ENCODE measurements at regions not wholly inside any gene's neighbourhood (a gene's known extent, or its start where the extent isn't known, plus 50 kb on each side); places are given as distances from the start of the nearest gene placed in this dataset.
"Not testable (repeated sequence)": the region's sequence is repeated elsewhere in the genome, so short reads cannot be mapped to it uniquely, and the experiment has no call there.

DNA sequence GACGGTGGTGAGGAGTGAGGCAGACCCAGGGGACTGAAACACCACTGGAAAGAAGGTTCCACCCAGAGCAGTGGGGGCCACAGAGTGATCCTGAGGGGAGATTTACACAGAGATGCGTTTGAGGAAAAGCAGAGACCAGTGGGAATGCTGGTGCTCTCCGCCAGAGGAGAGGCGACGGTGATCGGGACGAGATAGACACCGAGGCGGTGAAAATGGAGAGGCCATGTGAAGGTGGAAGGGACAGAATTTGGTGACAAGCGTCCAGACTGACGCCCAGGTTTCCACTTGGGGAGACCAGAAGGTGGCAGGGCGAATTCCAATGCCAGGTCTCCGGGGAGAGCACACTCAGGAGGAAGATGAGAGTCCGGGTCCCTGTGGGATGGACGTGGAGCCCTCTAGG lies 374.8 kb downstream of the CNTNAP3B start:
- not testable (repeated sequence) for TF ChIP-seq YY1 (IDR thresholded peaks at IDR 0.05; ENCODE audit: insufficient read depth, insufficient read length); ZNF274 (IDR thresholded peaks at IDR 0.05; ENCODE audit: low read depth, low read length)

All from NT2/D1 (cell line).